Ovary (tissue), 3 donors: ENCODE measurements at regions not wholly inside any gene's neighbourhood (a gene's known extent, or its start where the extent isn't known, plus 50 kb on each side); places are given as distances from the start of the nearest gene placed in this dataset.

ENCODE experiments used
- EP300 ChIP-seq: sonication (generic); formaldehyde crosslinking; IDR thresholded peaks from one replicate; pipeline ENCODE4 v1.6.1; 2017; ENCODE audit warnings: antibody characterized with exemption
- TF ChIP-seq, protein P1 (sequence below), 3 donors: fragments of 450-650 bp in 2 of 3; fragments of 200-600 bp in 1 of 3; IDR thresholded peaks; one replicate each; pipeline versions ENCODE4 v1.5.1 to v1.8.0; 2016 to 2022; ENCODE audit warnings: antibody characterized with exemption in 3 of 3, mild to moderate bottlenecking in 1 of 3
- donor health status: DM: no; HTN: no; CAD: no.

DNA sequence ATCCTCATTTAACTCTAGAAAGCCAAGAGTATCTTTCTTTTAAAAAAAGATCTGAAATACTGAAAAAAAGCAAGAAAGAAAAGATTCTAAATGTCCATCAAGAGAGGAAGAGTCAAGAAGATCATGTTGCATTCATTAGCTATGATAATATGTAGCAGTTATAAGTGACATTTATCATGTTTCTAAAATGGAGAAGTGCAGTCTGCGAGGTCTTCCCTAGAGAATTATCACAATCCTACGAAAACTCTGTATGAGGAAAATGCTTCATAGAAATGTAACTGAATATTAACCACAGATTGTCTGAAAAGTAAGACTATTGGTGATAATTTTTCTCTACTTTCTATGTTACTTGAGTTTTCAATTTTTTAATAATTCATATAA lies 77.4 kb upstream of the USP47 start:
- TF ChIP-seq, protein P1, sequence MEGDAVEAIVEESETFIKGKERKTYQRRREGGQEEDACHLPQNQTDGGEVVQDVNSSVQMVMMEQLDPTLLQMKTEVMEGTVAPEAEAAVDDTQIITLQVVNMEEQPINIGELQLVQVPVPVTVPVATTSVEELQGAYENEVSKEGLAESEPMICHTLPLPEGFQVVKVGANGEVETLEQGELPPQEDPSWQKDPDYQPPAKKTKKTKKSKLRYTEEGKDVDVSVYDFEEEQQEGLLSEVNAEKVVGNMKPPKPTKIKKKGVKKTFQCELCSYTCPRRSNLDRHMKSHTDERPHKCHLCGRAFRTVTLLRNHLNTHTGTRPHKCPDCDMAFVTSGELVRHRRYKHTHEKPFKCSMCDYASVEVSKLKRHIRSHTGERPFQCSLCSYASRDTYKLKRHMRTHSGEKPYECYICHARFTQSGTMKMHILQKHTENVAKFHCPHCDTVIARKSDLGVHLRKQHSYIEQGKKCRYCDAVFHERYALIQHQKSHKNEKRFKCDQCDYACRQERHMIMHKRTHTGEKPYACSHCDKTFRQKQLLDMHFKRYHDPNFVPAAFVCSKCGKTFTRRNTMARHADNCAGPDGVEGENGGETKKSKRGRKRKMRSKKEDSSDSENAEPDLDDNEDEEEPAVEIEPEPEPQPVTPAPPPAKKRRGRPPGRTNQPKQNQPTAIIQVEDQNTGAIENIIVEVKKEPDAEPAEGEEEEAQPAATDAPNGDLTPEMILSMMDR (IDR thresholded peaks at IDR 0.05) = no peak
- TF ChIP-seq EP300 = no peak
